Medulla oblongata (tissue), 1 donor: ENCODE measurements at regions not wholly inside any gene's neighbourhood (a gene's known extent, or its start where the extent isn't known, plus 50 kb on each side); places are given as distances from the start of the nearest gene placed in this dataset.
"Not testable (repeated sequence)": the region's sequence is repeated elsewhere in the genome, so short reads cannot be mapped to it uniquely, and the experiment has no call there.

ENCODE experiments used
- DNase-seq: peaks from one replicate; pipeline ENCODE4 v3.0.0-alpha.2; 2015; ENCODE audit errors: extremely low spot score

GRCh38 chrX:25819879-25820278 is 318.3 kb upstream of the MAGEB18 start:
- DNase-seq = no peak

GRCh38 chrX:25851141-25851540 is 287.0 kb upstream of the MAGEB18 start:
- no peak for DNase-seq

GRCh38 chrX:25853002-25853479 is 285.1 kb upstream of the MAGEB18 start:
- DNase-seq = no peak

GRCh38 chrX:25858273-25858880 is 279.8 kb upstream of the MAGEB18 start:
- DNase-seq = no peak

GRCh38 chrX:25860322-25860721 is 277.8 kb upstream of the MAGEB18 start:
- no peak for DNase-seq

GRCh38 chrX:25869761-25870160 is 268.4 kb upstream of the MAGEB18 start:
- DNase-seq = no peak

- DNase-seq = no peak
Observed at GRCh38 chrX:25872786-25873185, 265.4 kb upstream of the MAGEB18 start.

GRCh38 chrX:25873196-25873595 is 264.9 kb upstream of the MAGEB18 start:
- DNase-seq = no peak

- no peak for DNase-seq
Observed at GRCh38 chrX:25878806-25879205, 259.3 kb upstream of the MAGEB18 start.

GRCh38 chrX:25882503-25882902 is 255.6 kb upstream of the MAGEB18 start:
- not testable (repeated sequence) for DNase-seq

- no peak for DNase-seq
Observed at GRCh38 chrX:25897758-25898157, 240.4 kb upstream of the MAGEB18 start.

GRCh38 chrX:25905728-25906127 is 232.4 kb upstream of the MAGEB18 start:
- not testable (repeated sequence) for DNase-seq

GRCh38 chrX:25925946-25926345 is 212.2 kb upstream of the MAGEB18 start:
- DNase-seq = no peak

GRCh38 chrX:25928316-25928715 is 209.8 kb upstream of the MAGEB18 start:
- no peak for DNase-seq

- no peak for DNase-seq
Observed at GRCh38 chrX:25941087-25941486, 197.1 kb upstream of the MAGEB18 start.

GRCh38 chrX:25941559-25942250 is 196.4 kb upstream of the MAGEB18 start:
- DNase-seq = no peak

GRCh38 chrX:25968920-25969319 is 169.2 kb upstream of the MAGEB18 start:
- DNase-seq = no peak

GRCh38 chrX:25976683-25977310 is 161.3 kb upstream of the MAGEB18 start:
- no peak for DNase-seq

- DNase-seq = no peak
Observed at GRCh38 chrX:25998687-25999086, 139.5 kb upstream of the MAGEB18 start.

GRCh38 chrX:26007462-26007861 is 130.7 kb upstream of the MAGEB18 start:
- DNase-seq = no peak

GRCh38 chrX:26008042-26008441 is 130.1 kb upstream of the MAGEB18 start:
- DNase-seq = no peak

- no peak for DNase-seq
Observed at GRCh38 chrX:26008691-26009090, 129.5 kb upstream of the MAGEB18 start.

- no peak for DNase-seq
Observed at GRCh38 chrX:26019386-26019785, 118.8 kb upstream of the MAGEB18 start.
